ENCODE measurements at regions not wholly inside any gene's neighbourhood (a gene's known extent, or its start where the extent isn't known, plus 50 kb on each side); places are given as distances from the start of the nearest gene placed in this dataset.

DNA sequence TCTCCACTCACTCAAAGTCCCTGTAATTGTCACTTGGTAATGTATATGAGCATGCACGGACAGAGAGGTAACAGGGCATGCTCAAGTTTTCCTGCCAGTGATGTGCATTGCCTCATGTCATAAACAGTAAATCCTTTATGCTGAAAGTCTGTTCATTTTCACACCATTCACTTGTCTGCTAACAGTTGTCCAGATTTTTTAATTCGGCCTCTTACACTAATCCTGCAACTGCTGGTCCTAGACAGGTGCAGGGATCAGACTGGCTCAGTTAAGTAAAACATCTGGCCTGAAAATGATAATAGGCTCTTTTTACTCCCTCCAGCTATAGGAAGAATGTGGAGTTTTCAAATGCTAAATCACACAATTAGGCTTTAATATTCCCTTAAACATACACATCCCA is 185.4 kb upstream of the VGLL2 start:
- TF ChIP-seq NCOA2 (CRISPR knock-in tag; IDR thresholded peaks at IDR 0.05): no peak
- TF ChIP-seq, protein P1, sequence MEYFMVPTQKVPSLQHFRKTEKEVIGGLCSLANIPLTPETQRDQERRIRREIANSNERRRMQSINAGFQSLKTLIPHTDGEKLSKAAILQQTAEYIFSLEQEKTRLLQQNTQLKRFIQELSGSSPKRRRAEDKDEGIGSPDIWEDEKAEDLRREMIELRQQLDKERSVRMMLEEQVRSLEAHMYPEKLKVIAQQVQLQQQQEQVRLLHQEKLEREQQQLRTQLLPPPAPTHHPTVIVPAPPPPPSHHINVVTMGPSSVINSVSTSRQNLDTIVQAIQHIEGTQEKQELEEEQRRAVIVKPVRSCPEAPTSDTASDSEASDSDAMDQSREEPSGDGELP (IDR thresholded peaks at IDR 0.05; ENCODE audit: borderline replicate concordance, low read depth): no peak
- TF ChIP-seq NR1H2 (CRISPR knock-in tag; IDR thresholded peaks at IDR 0.05; ENCODE audit: borderline replicate concordance, low read depth): no peak
- no peak for TF ChIP-seq ZNF33B (CRISPR knock-in tag; IDR thresholded peaks at IDR 0.05)
- TF ChIP-seq KLF11 (CRISPR knock-in tag; IDR thresholded peaks at IDR 0.05): no peak
- TF ChIP-seq SIX4 (CRISPR knock-in tag; IDR thresholded peaks at IDR 0.05): no peak
- no peak for TF ChIP-seq MXD4 (CRISPR knock-in tag; IDR thresholded peaks at IDR 0.05)
- no peak for TF ChIP-seq SRSF1 (optimal IDR thresholded peaks at IDR 0.05; ENCODE audit: low read depth, low read length)
- no peak for TF ChIP-seq KAT2B (IDR thresholded peaks at IDR 0.05; ENCODE audit: borderline replicate concordance, low read depth, low read length)
- TF ChIP-seq ZNF44 (CRISPR knock-in tag; IDR thresholded peaks at IDR 0.05): no peak
- TF ChIP-seq, protein P2, sequence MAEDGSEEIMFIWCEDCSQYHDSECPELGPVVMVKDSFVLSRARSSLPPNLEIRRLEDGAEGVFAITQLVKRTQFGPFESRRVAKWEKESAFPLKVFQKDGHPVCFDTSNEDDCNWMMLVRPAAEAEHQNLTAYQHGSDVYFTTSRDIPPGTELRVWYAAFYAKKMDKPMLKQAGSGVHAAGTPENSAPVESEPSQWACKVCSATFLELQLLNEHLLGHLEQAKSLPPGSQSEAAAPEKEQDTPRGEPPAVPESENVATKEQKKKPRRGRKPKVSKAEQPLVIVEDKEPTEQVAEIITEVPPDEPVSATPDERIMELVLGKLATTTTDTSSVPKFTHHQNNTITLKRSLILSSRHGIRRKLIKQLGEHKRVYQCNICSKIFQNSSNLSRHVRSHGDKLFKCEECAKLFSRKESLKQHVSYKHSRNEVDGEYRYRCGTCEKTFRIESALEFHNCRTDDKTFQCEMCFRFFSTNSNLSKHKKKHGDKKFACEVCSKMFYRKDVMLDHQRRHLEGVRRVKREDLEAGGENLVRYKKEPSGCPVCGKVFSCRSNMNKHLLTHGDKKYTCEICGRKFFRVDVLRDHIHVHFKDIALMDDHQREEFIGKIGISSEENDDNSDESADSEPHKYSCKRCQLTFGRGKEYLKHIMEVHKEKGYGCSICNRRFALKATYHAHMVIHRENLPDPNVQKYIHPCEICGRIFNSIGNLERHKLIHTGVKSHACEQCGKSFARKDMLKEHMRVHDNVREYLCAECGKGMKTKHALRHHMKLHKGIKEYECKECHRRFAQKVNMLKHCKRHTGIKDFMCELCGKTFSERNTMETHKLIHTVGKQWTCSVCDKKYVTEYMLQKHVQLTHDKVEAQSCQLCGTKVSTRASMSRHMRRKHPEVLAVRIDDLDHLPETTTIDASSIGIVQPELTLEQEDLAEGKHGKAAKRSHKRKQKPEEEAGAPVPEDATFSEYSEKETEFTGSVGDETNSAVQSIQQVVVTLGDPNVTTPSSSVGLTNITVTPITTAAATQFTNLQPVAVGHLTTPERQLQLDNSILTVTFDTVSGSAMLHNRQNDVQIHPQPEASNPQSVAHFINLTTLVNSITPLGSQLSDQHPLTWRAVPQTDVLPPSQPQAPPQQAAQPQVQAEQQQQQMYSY (CRISPR knock-in tag; IDR thresholded peaks at IDR 0.05): no peak
- TF ChIP-seq PAF1 (CRISPR knock-in tag; IDR thresholded peaks at IDR 0.05): no peak
- no peak for TF ChIP-seq ELF4 (CRISPR knock-in tag; IDR thresholded peaks at IDR 0.05; ENCODE audit: borderline replicate concordance)
- Histone ChIP-seq H3K36me3 (replicated peaks in 1 of 2; ENCODE audit: control insufficient read depth in 1 of 2, insufficient read depth in 2 of 2, low read length in 2 of 2) (no peaks in the 10 kb centered on the region), H2AFZ (ENCODE audit: low read length) (no peak overlapping the region), H3K79me2 (ENCODE audit: insufficient read depth, low read length) (no peaks in the 10 kb centered on the region), H4K20me1 (ENCODE audit: insufficient read depth, low read length) (no peaks in the 10 kb centered on the region), H3K9me3 (ENCODE audit: low read length) (no peaks in the 10 kb centered on the region), H3K27me3 (ENCODE audit: control insufficient read depth in 1 of 2, insufficient read depth in 2 of 2, low read length in 2 of 2) (no peaks in the 10 kb centered on the region), H3K27ac (ENCODE audit: extremely low read length, insufficient read depth, low read length) (no peak overlapping the region), H3K4me3 (replicated peaks in 1 of 3; ENCODE audit: insufficient read depth in 1 of 3, low read depth in 2 of 3, low read length in 3 of 3) (no peak overlapping the region), H3K4me1 (ENCODE audit: insufficient read depth, low read length) (no peaks in the 10 kb centered on the region), H3K9ac (ENCODE audit: insufficient read depth, low read depth, low read length) (no peak overlapping the region), H3K4me2 (ENCODE audit: low read depth, low read length) (no peak overlapping the region)
- no peak for ATAC-seq
- CTCF ChIA-PET (ENCODE audit: low intra/inter-chr PET ratio, low total read pairs): no interaction called here
- POLR2A ChIA-PET: no interaction called here
- in situ Hi-C loops (cut with HindIII; ENCODE audit: extremely low pct_ligation_motif_present, low pct_unique_long_range_greater_than_20kb): no loop called here
- BruUV-seq (replicated peaks): no TSS peak
- no peak for FAIRE-seq
- DNase-seq (ENCODE audit: low spot score): no peak
- intact Hi-C loops (cut with micrococcal nuclease; ENCODE audit: unreplicated experiment): no loop called here
- 0% methylated on average over 2 of the region's 2 CpGs for WGBS (ENCODE audit: low lambda C conversion rate)

Measured in HepG2 (cell line).